ENCODE measurements at regions not wholly inside any gene's neighbourhood (a gene's known extent, or its start where the extent isn't known, plus 50 kb on each side); places are given as distances from the start of the nearest gene placed in this dataset.

- 96% methylated on average over 1 of the region's 1 CpG for WGBS (ENCODE audit: insufficient coverage, insufficient replicate concordance, low lambda C conversion rate, missing lambda C conversion rate)
- Histone ChIP-seq H3K9me3 (replicated peaks; ENCODE audit: control insufficient read depth, insufficient read depth, low read length) (no peaks in the 10 kb centered on the region), H4K20me1 (ENCODE audit: control insufficient read depth, insufficient read depth) (no peaks in the 10 kb centered on the region), H3K4me3 (no peak overlapping the region), H2AFZ (ENCODE audit: control insufficient read depth, low read depth, low read length) (no peak overlapping the region), H3K36me3 (ENCODE audit: control insufficient read depth in 2 of 2, insufficient read depth in 2 of 2, low read length in 1 of 2) (no peaks in the 10 kb centered on the region), H3K9ac (ENCODE audit: control insufficient read depth, insufficient read depth, low read length) (no peak overlapping the region), H3K4me2 (ENCODE audit: control insufficient read depth, insufficient read depth) (no peak overlapping the region), H3K27ac (ENCODE audit: control insufficient read depth, insufficient read depth) (no peak overlapping the region), H3K27me3 (replicated peaks in 1 of 2; ENCODE audit: control insufficient read depth in 2 of 2, insufficient read depth in 2 of 2, low read length in 1 of 2) (no peaks in the 10 kb centered on the region), H3K79me2 (ENCODE audit: control insufficient read depth, insufficient read depth, low read length) (no peaks in the 10 kb centered on the region), H3K4me1 (ENCODE audit: control insufficient read depth, insufficient read depth, low read length) (no peaks in the 10 kb centered on the region)
- RAD21 ChIA-PET (ENCODE audit: unreplicated experiment) = no interaction called here
- in situ Hi-C loops (cut with MboI) = no loop called here
- FAIRE-seq (no peak), ATAC-seq (no peak), DNase-seq (ENCODE audit: low read depth, low spot score) (no peak)
- TF ChIP-seq SMC3 (IDR thresholded peaks at IDR 0.05; ENCODE audit: borderline replicate concordance, low read length) (no peak), HDAC6 (IDR thresholded peaks at IDR 0.05; ENCODE audit: unreplicated experiment) (no peak), GABPA (IDR thresholded peaks at IDR 0.05; ENCODE audit: low read depth) (no peak), ZZZ3 (IDR thresholded peaks at IDR 0.05; ENCODE audit: control insufficient read depth, insufficient read length, low read depth) (no peak), NR2F1 (conservative IDR thresholded peaks at IDR 0.05) (no peak), CHD2 (IDR thresholded peaks at IDR 0.05; ENCODE audit: borderline replicate concordance, low read depth, low read length) (no peak), IKZF1 (conservative IDR thresholded peaks at IDR 0.05) (no peak), SUZ12 (IDR thresholded peaks at IDR 0.05; ENCODE audit: unreplicated experiment) (no peak), JUNB (IDR thresholded peaks at IDR 0.05) (no peak), POLR2A (IDR thresholded peaks at IDR 0.05; ENCODE audit: low read depth, low read length) (no peak), POLR2AphosphoS2 (IDR thresholded peaks at IDR 0.05; ENCODE audit: low read depth, low read length) (no peak)
- SMC1A ChIA-PET (ENCODE audit: uncharacterized antibody, unreplicated experiment) = no interaction called here
- no TSS peak for BruUV-seq (replicated peaks)
- CTCF ChIA-PET = no interaction called here
- POLR2A ChIA-PET = no interaction called here
- intact Hi-C loops (cut with micrococcal nuclease; ENCODE audit: unreplicated experiment) = no loop called here
Measured at GRCh38 chr5:152704286-152704685, 299.2 kb upstream of the NMUR2 start.

- RAD21 ChIA-PET (ENCODE audit: unreplicated experiment) = no interaction called here
- H3K27me3 ChIP-seq (replicated peaks in 1 of 2; ENCODE audit: control insufficient read depth in 2 of 2, insufficient read depth in 2 of 2, low read length in 1 of 2) = no peaks in the 10 kb centered on the region
- H2AFZ ChIP-seq (ENCODE audit: control insufficient read depth, low read depth, low read length) = no peak overlapping the region
- H3K9ac ChIP-seq (ENCODE audit: control insufficient read depth, insufficient read depth, low read length) = no peak overlapping the region
- CTCF ChIA-PET = no interaction called here
- H3K79me2 ChIP-seq (ENCODE audit: control insufficient read depth, insufficient read depth, low read length) = no peaks in the 10 kb centered on the region
- no peak for FAIRE-seq
- POLR2A ChIA-PET = no interaction called here
- H3K4me2 ChIP-seq (ENCODE audit: control insufficient read depth, insufficient read depth) = no peak overlapping the region
- ATAC-seq = no peak
- no peaks in the 10 kb centered on the region for H3K36me3 ChIP-seq (ENCODE audit: control insufficient read depth in 2 of 2, insufficient read depth in 2 of 2, low read length in 1 of 2)
- SMC1A ChIA-PET (ENCODE audit: uncharacterized antibody, unreplicated experiment) = no interaction called here
- no peak for TF ChIP-seq NFXL1 (IDR thresholded peaks at IDR 0.05; ENCODE audit: borderline replicate concordance)
- TF ChIP-seq SREBF1 (IDR thresholded peaks at IDR 0.05; ENCODE audit: low read length) = no peak
- no peak for TF ChIP-seq SREBF2 (IDR thresholded peaks at IDR 0.05; ENCODE audit: low read length)
- no peak for TF ChIP-seq NFIC (IDR thresholded peaks at IDR 0.05; ENCODE audit: low read depth, low read length)
- no peak for TF ChIP-seq HDAC2 (IDR thresholded peaks at IDR 0.05)
- TF ChIP-seq MAX (IDR thresholded peaks at IDR 0.05; ENCODE audit: low read depth, low read length) = no peak
- TF ChIP-seq PAX8 (IDR thresholded peaks at IDR 0.05) = no peak
- no peak for TF ChIP-seq CBFB (IDR thresholded peaks at IDR 0.05; ENCODE audit: low read depth)
- no peak for TF ChIP-seq MEF2A (IDR thresholded peaks at IDR 0.05; ENCODE audit: insufficient read depth, low read depth, low read length)
- DNase-seq (ENCODE audit: low read depth, low spot score) = no peak
- no peaks in the 10 kb centered on the region for H3K9me3 ChIP-seq (replicated peaks; ENCODE audit: control insufficient read depth, insufficient read depth, low read length)
- intact Hi-C loops (cut with micrococcal nuclease; ENCODE audit: unreplicated experiment) = no loop called here
- no peak overlapping the region for H3K27ac ChIP-seq (ENCODE audit: control insufficient read depth, insufficient read depth)
- H3K4me3 ChIP-seq = no peak overlapping the region
- no TSS peak for BruUV-seq (replicated peaks)
- H3K4me1 ChIP-seq (ENCODE audit: control insufficient read depth, insufficient read depth, low read length) = no peaks in the 10 kb centered on the region
- no peaks in the 10 kb centered on the region for H4K20me1 ChIP-seq (ENCODE audit: control insufficient read depth, insufficient read depth)
- 0% methylated on average over 2 of the region's 2 CpGs for WGBS (ENCODE audit: insufficient coverage, insufficient replicate concordance, low lambda C conversion rate, missing lambda C conversion rate)
- in situ Hi-C loops (cut with MboI) = no loop called here
Measured at GRCh38 chr5:152711801-152712388, 306.8 kb upstream of the NMUR2 start.
